Hepatocyte (in vitro differentiated cells): ENCODE measurements at regions not wholly inside any gene's neighbourhood (a gene's known extent, or its start where the extent isn't known, plus 50 kb on each side); places are given as distances from the start of the nearest gene placed in this dataset.

Experiments
- EZH2 ChIP-seq: fragments of 200-600 bp; sonication (generic); IDR thresholded peaks from 2 replicates; pipeline ENCODE4 v1.6.1; 2016; ENCODE audit warnings: antibody characterized with exemption, mild to moderate bottlenecking, borderline replicate concordance
- EZH2phosphoT487 ChIP-seq: fragments of 200-600 bp; sonication (generic); IDR thresholded peaks from one replicate; pipeline ENCODE4 v1.6.1; 2018; ENCODE audit warnings: antibody characterized with exemption, mild to moderate bottlenecking, low read depth, moderate library complexity; ENCODE audit not compliant: unreplicated experiment, severe bottlenecking
- TF ChIP-seq, protein P1 (sequence below): fragments of 200-600 bp; sonication (generic); IDR thresholded peaks from 2 replicates; pipeline ENCODE4 v1.5.1; 2016; ENCODE audit warnings: antibody characterized with exemption, mild to moderate bottlenecking; ENCODE audit not compliant: poor library complexity

GRCh38 chr11:127191689-127192088, 191.1 kb upstream of the KIRREL3 start:
- TF ChIP-seq, protein P1, sequence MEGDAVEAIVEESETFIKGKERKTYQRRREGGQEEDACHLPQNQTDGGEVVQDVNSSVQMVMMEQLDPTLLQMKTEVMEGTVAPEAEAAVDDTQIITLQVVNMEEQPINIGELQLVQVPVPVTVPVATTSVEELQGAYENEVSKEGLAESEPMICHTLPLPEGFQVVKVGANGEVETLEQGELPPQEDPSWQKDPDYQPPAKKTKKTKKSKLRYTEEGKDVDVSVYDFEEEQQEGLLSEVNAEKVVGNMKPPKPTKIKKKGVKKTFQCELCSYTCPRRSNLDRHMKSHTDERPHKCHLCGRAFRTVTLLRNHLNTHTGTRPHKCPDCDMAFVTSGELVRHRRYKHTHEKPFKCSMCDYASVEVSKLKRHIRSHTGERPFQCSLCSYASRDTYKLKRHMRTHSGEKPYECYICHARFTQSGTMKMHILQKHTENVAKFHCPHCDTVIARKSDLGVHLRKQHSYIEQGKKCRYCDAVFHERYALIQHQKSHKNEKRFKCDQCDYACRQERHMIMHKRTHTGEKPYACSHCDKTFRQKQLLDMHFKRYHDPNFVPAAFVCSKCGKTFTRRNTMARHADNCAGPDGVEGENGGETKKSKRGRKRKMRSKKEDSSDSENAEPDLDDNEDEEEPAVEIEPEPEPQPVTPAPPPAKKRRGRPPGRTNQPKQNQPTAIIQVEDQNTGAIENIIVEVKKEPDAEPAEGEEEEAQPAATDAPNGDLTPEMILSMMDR = no peak
- TF ChIP-seq EZH2 (no peak), EZH2phosphoT487 (no peak)
